ENCODE measurements at regions not wholly inside any gene's neighbourhood (a gene's known extent, or its start where the extent isn't known, plus 50 kb on each side); places are given as distances from the start of the nearest gene placed in this dataset.
A peak's percentile ranks its signal among the peaks of the same experiment; 100 is the strongest.

DNA sequence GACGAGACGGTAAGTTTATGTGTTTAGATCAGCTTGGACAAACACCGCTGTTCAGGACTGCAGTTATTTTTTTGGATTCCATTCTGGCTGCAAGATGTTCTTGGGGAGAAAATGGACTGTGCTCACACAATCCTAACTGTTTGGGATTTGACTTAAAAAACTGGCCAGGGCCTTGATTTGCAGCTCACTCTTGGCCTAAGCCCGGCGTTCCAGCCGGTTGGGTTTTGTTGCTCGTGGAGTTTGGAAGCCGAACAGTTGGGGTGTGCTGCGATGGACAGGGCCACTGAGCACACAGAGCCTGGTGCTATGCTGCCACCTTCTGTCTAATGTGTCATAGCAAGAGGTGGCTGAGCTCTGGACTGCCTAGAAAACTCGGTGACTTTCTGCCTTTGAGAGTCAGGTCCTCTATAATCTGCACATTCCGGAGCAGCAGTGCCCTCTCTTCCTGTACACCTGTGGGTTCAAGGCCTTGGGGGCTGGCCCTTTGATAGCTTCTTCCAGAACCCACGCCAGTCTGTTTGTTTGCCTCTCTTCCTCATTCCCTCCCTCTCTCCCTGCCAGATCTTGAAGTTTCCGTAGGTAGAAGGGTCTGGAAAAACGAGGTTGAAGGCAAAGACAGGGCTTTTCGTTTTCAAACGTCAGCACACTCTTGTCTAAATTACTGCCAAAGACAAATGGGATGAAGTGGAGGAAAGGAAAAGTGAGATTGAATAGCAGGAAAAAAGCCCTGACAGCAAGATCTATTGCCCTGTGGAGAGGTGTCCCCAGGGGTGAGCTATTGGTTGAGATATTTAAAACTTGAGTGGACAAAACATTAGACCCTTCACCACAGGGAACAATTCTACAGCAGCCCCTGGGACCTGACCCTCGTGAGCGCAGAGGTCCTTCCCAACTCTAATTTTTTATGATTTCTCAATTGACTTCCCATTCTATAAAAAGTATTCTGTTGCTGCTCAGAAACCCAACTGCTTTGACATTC, 167.5 kb upstream of the HABP2 start:
- TF ChIP-seq ZNF331 (CRISPR knock-in tag; IDR thresholded peaks at IDR 0.05; ENCODE audit: low read depth), result no peak
- TF ChIP-seq EZH2phosphoT487 (IDR thresholded peaks at IDR 0.05; ENCODE audit: unreplicated experiment), result no peak
- no peak for TF ChIP-seq EZH2 (IDR thresholded peaks at IDR 0.05; ENCODE audit: low read depth, unreplicated experiment)
- no peak for TF ChIP-seq ETS1 (IDR thresholded peaks at IDR 0.05)
- TF ChIP-seq ZNF114 (CRISPR knock-in tag; IDR thresholded peaks at IDR 0.05), result no peak
- no peak for TF ChIP-seq POLR2AphosphoS5 (IDR thresholded peaks at IDR 0.05; ENCODE audit: low read depth)
- TF ChIP-seq CREB1 (CRISPR knock-in tag; IDR thresholded peaks at IDR 0.05; ENCODE audit: low read depth), result no peak
- TF ChIP-seq CTCF (conservative IDR thresholded peaks at IDR 0.05; ENCODE audit: low read depth in 2 of 2), result peak; percentile 73 to 98
- Histone ChIP-seq H3K27ac (ENCODE audit: low read depth) (no peak overlapping the region), H3F3A (replicated peaks; ENCODE audit: low read depth) (no peaks in the 10 kb centered on the region), H3K27me3 (ENCODE audit: insufficient read depth) (no peaks in the 10 kb centered on the region), H3K4me2 (no peak overlapping the region), H3K9me2 (ENCODE audit: insufficient read depth) (peaks cover 4% of the 10 kb centered on the region; the same call in 1 of the 2 replicates), H4K20me1 (replicated peaks; ENCODE audit: insufficient read depth) (no peaks in the 10 kb centered on the region), H3K4me3 (no peak overlapping the region), H2AFZ (0 out of 2 replicates have a peak overlapping the region, but pooled peaks have one; percentile 25), H3K36me3 (ENCODE audit: insufficient read depth) (no peaks in the 10 kb centered on the region), H3K4me1 (ENCODE audit: insufficient read depth) (0 out of 2 replicates have a peak, but pooled peaks cover 4% of the 10 kb centered on the region), H3K79me2 (replicated peaks; ENCODE audit: insufficient read depth) (no peaks in the 10 kb centered on the region)
- Mint-ChIP-seq H3K9me3 (no peaks in the 10 kb centered on the region), H3K27me3 (ENCODE audit: insufficient read depth, low read depth, poor library complexity) (peaks cover 4% of the 10 kb centered on the region), H3K27ac (no peak overlapping the region), H3K4me1 (peaks cover 12% of the 10 kb centered on the region; the same call in 2 of the 3 replicates), H3K4me3 (no peak overlapping the region), H3K36me3 (ENCODE audit: low read depth) (no peaks in the 10 kb centered on the region)
- DNase-seq (ENCODE audit: low spot score) (peak; percentile 93), ATAC-seq (peak; percentile 99)

- TF ChIP-seq ZNF331 (CRISPR knock-in tag; IDR thresholded peaks at IDR 0.05; ENCODE audit: low read depth), result no peak
- TF ChIP-seq ZNF462 (CRISPR knock-in tag; IDR thresholded peaks at IDR 0.05), result no peak
- no peak for TF ChIP-seq STAT1 (IDR thresholded peaks at IDR 0.05; ENCODE audit: unreplicated experiment)
- no peak for TF ChIP-seq JUNB (IDR thresholded peaks at IDR 0.05; ENCODE audit: unreplicated experiment)
- no peak for TF ChIP-seq EZH2phosphoT487 (IDR thresholded peaks at IDR 0.05; ENCODE audit: unreplicated experiment)
- TF ChIP-seq CREB1 (CRISPR knock-in tag; IDR thresholded peaks at IDR 0.05; ENCODE audit: low read depth), result no peak
- TF ChIP-seq EZH2 (IDR thresholded peaks at IDR 0.05; ENCODE audit: low read depth, unreplicated experiment), result no peak
- Mint-ChIP-seq H3K27ac (no peak overlapping the region), H3K4me1 (peaks cover 12% of the 10 kb centered on the region; the same call in 2 of the 3 replicates), H3K27me3 (ENCODE audit: insufficient read depth, low read depth, poor library complexity) (peaks cover 4% of the 10 kb centered on the region), H3K4me3 (no peak overlapping the region), H3K36me3 (ENCODE audit: low read depth) (no peaks in the 10 kb centered on the region), H3K9me3 (no peaks in the 10 kb centered on the region)
- H3K4me3 ChIP-seq, result no peak overlapping the region
- H2AFZ ChIP-seq, result no peak overlapping the region
- no peaks in the 10 kb centered on the region for H3K36me3 ChIP-seq (ENCODE audit: insufficient read depth)
- H3F3A ChIP-seq (replicated peaks; ENCODE audit: low read depth), result no peaks in the 10 kb centered on the region
- DNase-seq (ENCODE audit: low spot score), result no peak
- no peaks in the 10 kb centered on the region for H3K79me2 ChIP-seq (replicated peaks; ENCODE audit: insufficient read depth)
- ATAC-seq, result no peak
- no peaks in the 10 kb centered on the region for H3K9me2 ChIP-seq (ENCODE audit: insufficient read depth)
- no peak overlapping the region for H3K27ac ChIP-seq (ENCODE audit: low read depth)
- H3K4me2 ChIP-seq, result no peak overlapping the region
- 0 out of 2 replicates have a peak, but pooled peaks cover 9% of the 10 kb centered on the region for H3K4me1 ChIP-seq (ENCODE audit: insufficient read depth)
- H4K20me1 ChIP-seq (replicated peaks; ENCODE audit: insufficient read depth), result no peaks in the 10 kb centered on the region
- H3K27me3 ChIP-seq (ENCODE audit: insufficient read depth), result no peaks in the 10 kb centered on the region
These were observed 166.8 kb upstream of the HABP2 start for GRCh38 chr10:113386005-113386404.
